ENCODE measurements at regions not wholly inside any gene's neighbourhood (a gene's known extent, or its start where the extent isn't known, plus 50 kb on each side); places are given as distances from the start of the nearest gene placed in this dataset.

DNA sequence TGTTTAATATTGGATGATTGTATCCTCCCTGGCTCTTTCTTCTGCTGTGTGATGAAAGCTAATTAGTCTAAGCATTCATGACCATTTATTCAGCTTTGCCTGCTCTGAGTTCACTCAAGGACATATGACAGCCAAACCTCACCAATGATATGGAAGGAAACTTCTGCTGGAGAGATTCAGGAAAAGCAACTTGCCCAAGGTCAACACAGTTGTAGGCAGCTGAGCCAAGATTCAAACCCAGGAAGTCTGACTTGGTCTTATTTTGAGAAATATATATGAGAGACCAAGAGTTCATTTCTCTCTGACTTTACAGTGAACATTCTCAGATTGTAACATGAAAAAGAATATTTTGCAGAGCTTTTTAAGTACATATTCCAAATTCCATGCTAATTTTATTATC is 1588.5 kb upstream of the PIK3C3 start:
- TF ChIP-seq EZH2 (IDR thresholded peaks at IDR 0.05; ENCODE audit: borderline replicate concordance, low read length) = no peak
- TF ChIP-seq, protein P1, sequence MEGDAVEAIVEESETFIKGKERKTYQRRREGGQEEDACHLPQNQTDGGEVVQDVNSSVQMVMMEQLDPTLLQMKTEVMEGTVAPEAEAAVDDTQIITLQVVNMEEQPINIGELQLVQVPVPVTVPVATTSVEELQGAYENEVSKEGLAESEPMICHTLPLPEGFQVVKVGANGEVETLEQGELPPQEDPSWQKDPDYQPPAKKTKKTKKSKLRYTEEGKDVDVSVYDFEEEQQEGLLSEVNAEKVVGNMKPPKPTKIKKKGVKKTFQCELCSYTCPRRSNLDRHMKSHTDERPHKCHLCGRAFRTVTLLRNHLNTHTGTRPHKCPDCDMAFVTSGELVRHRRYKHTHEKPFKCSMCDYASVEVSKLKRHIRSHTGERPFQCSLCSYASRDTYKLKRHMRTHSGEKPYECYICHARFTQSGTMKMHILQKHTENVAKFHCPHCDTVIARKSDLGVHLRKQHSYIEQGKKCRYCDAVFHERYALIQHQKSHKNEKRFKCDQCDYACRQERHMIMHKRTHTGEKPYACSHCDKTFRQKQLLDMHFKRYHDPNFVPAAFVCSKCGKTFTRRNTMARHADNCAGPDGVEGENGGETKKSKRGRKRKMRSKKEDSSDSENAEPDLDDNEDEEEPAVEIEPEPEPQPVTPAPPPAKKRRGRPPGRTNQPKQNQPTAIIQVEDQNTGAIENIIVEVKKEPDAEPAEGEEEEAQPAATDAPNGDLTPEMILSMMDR (IDR thresholded peaks at IDR 0.05; ENCODE audit: low read length) = no peak
- Histone ChIP-seq H3K27ac (ENCODE audit: low read depth, low read length, poor library complexity, severe bottlenecking) (no peak overlapping the region), H4K20me1 (ENCODE audit: insufficient read depth, low read length) (no peaks in the 10 kb centered on the region), H3K9ac (ENCODE audit: low read length) (no peak overlapping the region), H3K4me3 (ENCODE audit: low read depth, low read length, poor library complexity, severe bottlenecking) (no peak overlapping the region), H3K4me1 (ENCODE audit: insufficient read depth, low read length, severe bottlenecking) (no peaks in the 10 kb centered on the region), H3F3A (ENCODE audit: insufficient read depth, low read length) (no peaks in the 10 kb centered on the region), H3K79me2 (ENCODE audit: insufficient read depth, low read length) (no peaks in the 10 kb centered on the region), H3K9me3 (ENCODE audit: low read length) (no peaks in the 10 kb centered on the region), H3K9me2 (ENCODE audit: low read depth, low read length) (no peaks in the 10 kb centered on the region), H2AFZ (ENCODE audit: low read length) (no peak overlapping the region), H3K36me3 (ENCODE audit: insufficient read depth, low read length) (no peaks in the 10 kb centered on the region), H3K27me3 (ENCODE audit: insufficient read depth, low read length) (no peaks in the 10 kb centered on the region), H3K4me2 (ENCODE audit: low read length) (no peak overlapping the region)

DNA sequence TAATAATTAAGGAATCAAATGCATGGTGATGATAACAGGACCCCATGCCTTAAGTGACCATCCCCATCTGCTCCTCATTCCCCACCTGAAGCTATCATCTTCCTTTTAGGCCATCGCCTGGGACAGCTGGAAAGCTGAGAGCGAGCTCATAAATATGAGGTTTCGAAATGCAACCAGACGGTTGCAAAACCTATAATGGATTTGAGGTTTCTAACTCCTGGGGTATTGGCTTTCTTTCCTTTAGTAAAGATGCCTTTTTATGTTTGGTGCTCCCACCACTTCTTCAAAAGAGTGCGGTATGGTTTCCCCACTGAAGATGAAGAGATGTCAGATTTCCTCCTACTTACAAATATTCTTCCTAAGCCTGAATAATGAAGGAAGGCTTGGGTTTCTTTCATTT is 1589.5 kb upstream of the PIK3C3 start:
- Histone ChIP-seq H4K20me1 (ENCODE audit: insufficient read depth, low read length) (no peaks in the 10 kb centered on the region), H3K4me3 (ENCODE audit: low read depth, low read length, poor library complexity, severe bottlenecking) (no peak overlapping the region), H3K27me3 (ENCODE audit: insufficient read depth, low read length) (no peaks in the 10 kb centered on the region), H3K9me2 (ENCODE audit: low read depth, low read length) (no peaks in the 10 kb centered on the region), H3K4me1 (ENCODE audit: insufficient read depth, low read length, severe bottlenecking) (no peaks in the 10 kb centered on the region), H3K9me3 (ENCODE audit: low read length) (no peaks in the 10 kb centered on the region), H3K27ac (ENCODE audit: low read depth, low read length, poor library complexity, severe bottlenecking) (no peak overlapping the region), H3K36me3 (ENCODE audit: insufficient read depth, low read length) (no peaks in the 10 kb centered on the region), H3K9ac (ENCODE audit: low read length) (no peak overlapping the region), H3F3A (ENCODE audit: insufficient read depth, low read length) (no peaks in the 10 kb centered on the region), H3K4me2 (ENCODE audit: low read length) (no peak overlapping the region), H3K79me2 (ENCODE audit: insufficient read depth, low read length) (no peaks in the 10 kb centered on the region), H2AFZ (ENCODE audit: low read length) (no peak overlapping the region)
- TF ChIP-seq, protein P1 (IDR thresholded peaks at IDR 0.05; ENCODE audit: low read length) = no peak
- no peak for TF ChIP-seq EZH2 (IDR thresholded peaks at IDR 0.05; ENCODE audit: borderline replicate concordance, low read length)

DNA sequence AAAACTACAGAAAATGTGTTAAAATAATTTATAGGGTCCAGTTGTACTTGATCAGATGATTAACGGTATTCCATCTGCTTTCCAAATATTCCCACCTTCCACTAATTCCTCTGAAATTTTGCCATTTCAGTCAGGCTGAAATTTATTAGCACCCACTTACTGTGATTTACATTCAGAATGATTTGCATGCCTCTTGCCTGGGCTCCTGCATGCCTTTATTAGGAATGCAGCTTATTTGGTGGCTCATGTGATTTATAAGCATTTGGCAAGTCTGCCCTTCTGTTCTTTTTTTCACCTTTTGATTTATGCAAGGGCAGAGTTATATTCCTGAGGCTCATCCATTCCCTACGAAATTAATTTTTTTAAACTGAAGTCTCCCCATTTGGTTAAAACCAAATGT is 1594.5 kb upstream of the PIK3C3 start:
- H3K79me2 ChIP-seq (ENCODE audit: insufficient read depth, low read length) = no peaks in the 10 kb centered on the region
- H3K9me3 ChIP-seq (ENCODE audit: low read length) = no peaks in the 10 kb centered on the region
- no peaks in the 10 kb centered on the region for H3K4me1 ChIP-seq (ENCODE audit: insufficient read depth, low read length, severe bottlenecking)
- no peaks in the 10 kb centered on the region for H3K9me2 ChIP-seq (ENCODE audit: low read depth, low read length)
- TF ChIP-seq, protein P1 (IDR thresholded peaks at IDR 0.05; ENCODE audit: low read length) = no peak
- TF ChIP-seq EZH2 (IDR thresholded peaks at IDR 0.05; ENCODE audit: borderline replicate concordance, low read length) = no peak
- H3K27ac ChIP-seq (ENCODE audit: low read depth, low read length, poor library complexity, severe bottlenecking) = no peak overlapping the region
- no peak overlapping the region for H3K4me3 ChIP-seq (ENCODE audit: low read depth, low read length, poor library complexity, severe bottlenecking)
- H3K36me3 ChIP-seq (ENCODE audit: insufficient read depth, low read length) = no peaks in the 10 kb centered on the region
- no peak overlapping the region for H3K4me2 ChIP-seq (ENCODE audit: low read length)
- H2AFZ ChIP-seq (ENCODE audit: low read length) = no peak overlapping the region
- H3K9ac ChIP-seq (ENCODE audit: low read length) = no peak overlapping the region
- H4K20me1 ChIP-seq (ENCODE audit: insufficient read depth, low read length) = no peaks in the 10 kb centered on the region
- no peaks in the 10 kb centered on the region for H3F3A ChIP-seq (ENCODE audit: insufficient read depth, low read length)
- no peaks in the 10 kb centered on the region for H3K27me3 ChIP-seq (ENCODE audit: insufficient read depth, low read length)
